Stimulated activated CD8-positive, alpha-beta memory T cell treated with anti-CD3 and anti-CD28 coated beads, Interleukin-2, amount 100 ng/mL, for 48 hours (primary cell): ENCODE measurements at regions not wholly inside any gene's neighbourhood (a gene's known extent, or its start where the extent isn't known, plus 50 kb on each side); places are given as distances from the start of the nearest gene placed in this dataset.

Experiments
- DNase-seq, 2 donors: peaks; one replicate each; pipeline ENCODE4 v3.0.0-alpha.2; 2020; ENCODE audit warnings: low read depth in 2 of 2

DNA sequence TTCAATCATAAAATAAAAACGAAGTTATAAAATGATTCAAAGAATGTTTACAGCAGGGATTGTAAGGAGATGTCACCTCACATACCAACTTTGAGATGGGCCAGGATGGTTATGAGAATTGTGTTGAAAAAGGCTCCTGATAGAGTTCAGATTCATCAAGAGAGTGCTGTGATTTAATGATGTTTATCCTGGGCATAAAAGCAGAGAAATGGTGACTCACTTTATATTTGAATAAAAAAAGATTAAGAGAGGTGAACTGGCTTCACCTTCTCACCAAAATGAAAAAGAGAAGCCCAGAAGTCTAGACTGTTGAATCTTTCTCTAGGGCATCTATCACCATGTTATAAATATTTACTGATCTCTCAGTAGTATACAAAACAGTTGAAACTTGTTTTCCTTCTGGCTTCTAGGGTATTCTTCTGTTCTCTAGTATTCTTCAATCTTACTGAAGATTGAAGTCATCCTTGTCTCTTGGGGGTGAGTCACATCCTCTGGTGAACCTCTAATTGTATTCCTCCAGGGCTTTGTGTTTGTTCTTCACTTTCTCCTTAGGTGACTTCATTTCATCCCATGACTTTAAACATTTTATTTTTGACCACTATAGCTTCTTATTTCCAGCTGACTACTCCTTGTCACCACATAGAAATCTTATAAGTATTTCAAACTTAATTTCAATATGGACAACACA lies 1237.3 kb upstream of the C9orf72 start:
- no peak for DNase-seq

DNA sequence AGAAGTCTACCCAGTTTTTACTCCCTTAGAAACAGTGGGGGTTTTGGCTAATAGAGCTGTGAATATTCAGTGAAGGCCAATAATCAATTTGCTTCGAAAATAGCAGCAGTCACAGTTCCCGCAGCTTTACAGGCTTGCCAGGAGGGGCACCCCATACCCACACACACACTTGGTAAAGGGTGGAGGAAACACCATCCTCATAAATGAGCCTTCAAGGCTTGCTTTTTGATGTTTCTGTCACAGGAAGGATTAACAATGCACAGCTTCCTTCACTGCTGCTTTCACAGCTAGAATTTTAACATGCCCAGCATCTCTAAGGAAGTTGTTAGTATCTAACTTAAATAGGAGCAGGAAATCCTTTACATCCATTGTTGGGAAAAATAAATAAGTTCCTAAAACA lies 1247.5 kb upstream of the C9orf72 start:
- no peak for DNase-seq

GRCh38 chr9:28821240-28821639 lies 1248.0 kb upstream of the C9orf72 start:
- no peak for DNase-seq

DNA sequence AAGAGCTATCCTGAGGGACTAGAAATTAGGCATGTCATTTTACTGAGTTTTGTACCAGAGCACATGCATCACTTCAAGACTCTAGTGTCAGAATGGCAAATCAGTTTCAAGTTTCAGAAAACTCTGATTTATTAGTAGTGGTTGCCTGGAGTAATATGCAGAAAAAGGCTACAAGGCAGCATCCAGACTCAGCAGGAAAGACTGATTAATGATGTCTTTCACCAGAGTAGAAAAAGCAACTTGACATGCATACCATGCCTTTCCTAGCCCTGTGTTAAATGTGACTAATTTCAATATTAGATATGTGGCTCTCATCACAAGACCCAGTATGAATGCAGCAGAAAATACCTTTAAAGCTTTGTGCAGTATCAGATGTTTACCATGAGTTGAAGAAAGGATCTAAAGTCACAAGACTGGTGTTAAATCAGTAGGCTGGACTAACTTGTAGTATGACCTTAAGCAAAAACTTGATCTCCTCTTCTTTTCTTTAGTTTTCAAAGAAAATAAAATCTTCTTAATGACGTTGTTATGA lies 1251.2 kb upstream of the C9orf72 start:
- no peak for DNase-seq

GRCh38 chr9:28832168-28832770 lies 1259.0 kb upstream of the C9orf72 start:
- DNase-seq = no peak

DNA sequence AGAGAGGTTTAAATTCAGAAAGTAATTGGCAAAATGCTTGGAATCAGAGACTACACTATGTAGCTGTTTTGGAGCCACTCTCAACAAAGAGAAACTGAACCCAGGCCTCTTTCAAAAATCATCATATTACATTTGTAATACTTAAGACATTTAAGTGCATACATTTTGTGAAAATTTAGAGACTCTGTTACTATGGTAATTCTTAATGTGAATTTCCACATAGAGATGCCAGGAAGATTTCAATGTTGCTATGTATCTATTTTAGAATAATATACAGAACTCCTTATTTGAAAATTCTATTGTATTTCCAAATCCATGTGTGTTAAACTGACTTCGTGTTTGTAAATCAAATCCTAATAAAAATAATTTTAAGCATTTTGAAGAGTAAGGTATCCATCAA lies 1260.9 kb upstream of the C9orf72 start:
- DNase-seq = no peak

GRCh38 chr9:28839778-28840430 lies 1266.6 kb upstream of the C9orf72 start:
- DNase-seq = no peak

DNA sequence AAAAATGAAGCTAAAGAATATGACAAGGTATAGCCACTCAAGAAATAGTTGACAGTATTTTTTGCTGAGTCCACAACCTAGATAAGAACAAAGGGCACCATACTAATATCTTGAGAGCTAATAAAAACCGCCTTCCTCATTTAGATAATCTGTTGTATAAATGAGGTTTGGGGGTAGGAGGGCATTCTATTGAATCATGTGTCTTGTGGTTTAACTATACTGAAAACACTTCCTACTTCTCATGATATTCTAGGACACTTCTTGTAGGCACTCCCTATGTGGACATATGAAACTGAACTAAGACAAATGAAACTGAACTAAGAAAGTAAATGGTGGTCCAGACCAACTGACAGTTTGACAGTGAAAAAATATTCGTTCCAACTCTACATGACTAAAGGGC lies 1268.5 kb upstream of the C9orf72 start:
- DNase-seq = no peak

- no peak for DNase-seq
These were observed 1274.0 kb upstream of the C9orf72 start for GRCh38 chr9:28847331-28847730.

GRCh38 chr9:28848671-28849070 lies 1275.4 kb upstream of the C9orf72 start:
- no peak for DNase-seq

- DNase-seq = no peak
These were observed 1280.2 kb upstream of the C9orf72 start for GRCh38 chr9:28853477-28853876.

- no peak for DNase-seq
These were observed 1293.7 kb upstream of the C9orf72 start for GRCh38 chr9:28866951-28867350.

GRCh38 chr9:28868228-28868990 lies 1295.1 kb upstream of the C9orf72 start:
- DNase-seq = no peak

DNA sequence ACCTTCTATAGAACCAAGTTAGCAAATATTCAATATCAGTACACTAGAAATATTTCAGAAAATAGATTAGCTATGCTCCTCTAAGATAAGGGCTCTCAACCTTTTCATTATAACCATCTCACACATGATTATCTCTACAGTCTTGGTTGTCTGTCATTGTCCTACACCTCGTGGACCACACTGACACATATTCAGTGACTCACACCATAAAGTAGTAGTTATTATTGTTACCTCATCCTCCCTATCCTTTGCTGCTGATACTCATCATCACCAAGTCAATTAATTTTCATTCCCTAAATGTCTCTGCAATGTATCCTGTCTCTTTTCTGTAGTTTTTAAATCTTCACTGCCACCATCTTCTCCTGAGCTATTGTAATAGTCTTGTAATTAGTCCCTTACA lies 1309.2 kb upstream of the C9orf72 start:
- DNase-seq = no peak

- no peak for DNase-seq
These were observed 1310.0 kb upstream of the C9orf72 start for GRCh38 chr9:28883234-28883633.

- DNase-seq = no peak
These were observed 1314.1 kb upstream of the C9orf72 start for GRCh38 chr9:28887188-28887884.

- no peak for DNase-seq
These were observed 1315.5 kb upstream of the C9orf72 start for GRCh38 chr9:28888806-28889205.

DNA sequence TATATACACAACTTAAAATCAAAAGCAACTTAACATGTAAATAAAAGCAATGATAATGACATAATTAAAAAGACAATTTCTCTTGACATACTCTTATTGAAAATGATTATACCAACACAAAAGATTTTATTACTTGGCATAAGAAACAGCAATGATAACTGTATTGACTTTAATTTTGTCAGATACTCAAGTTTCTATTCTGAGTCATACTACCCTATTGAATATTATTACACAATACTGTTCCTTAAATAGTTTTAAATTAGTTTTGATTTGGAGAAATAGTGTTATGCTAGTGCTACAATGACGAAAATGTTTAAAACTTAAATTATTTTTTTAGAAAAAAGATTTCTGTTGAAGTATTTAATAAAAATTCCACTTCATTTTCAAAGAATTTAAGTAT lies 1319.3 kb upstream of the C9orf72 start:
- no peak for DNase-seq

DNA sequence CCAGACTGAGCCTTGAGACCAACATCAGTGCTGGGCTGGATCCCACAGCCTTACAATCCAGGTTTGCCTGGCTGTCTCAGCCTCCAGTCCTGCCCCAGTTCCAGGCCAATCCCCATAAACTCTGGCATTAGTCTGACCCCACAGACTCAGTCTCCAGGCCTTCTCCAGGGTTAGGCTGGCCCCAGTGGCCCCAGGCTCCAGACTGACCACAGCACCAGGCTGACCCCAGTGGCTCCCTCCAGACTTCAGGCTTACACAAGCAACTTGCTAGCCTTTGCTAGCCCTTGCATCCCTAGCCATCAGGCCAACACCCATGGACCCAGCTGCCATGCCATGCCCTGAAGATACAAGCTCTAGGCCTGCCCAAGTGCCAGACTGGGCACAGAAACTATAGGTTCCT lies 1326.0 kb upstream of the C9orf72 start:
- no peak for DNase-seq

GRCh38 chr9:28899926-28900325 lies 1326.6 kb upstream of the C9orf72 start:
- no peak for DNase-seq

- no peak for DNase-seq
These were observed 1327.1 kb upstream of the C9orf72 start for GRCh38 chr9:28900406-28900805.

GRCh38 chr9:28909526-28909925 lies 1336.2 kb upstream of the C9orf72 start:
- no peak for DNase-seq
